ENCODE measurements at regions not wholly inside any gene's neighbourhood (a gene's known extent, or its start where the extent isn't known, plus 50 kb on each side); places are given as distances from the start of the nearest gene placed in this dataset.

DNA sequence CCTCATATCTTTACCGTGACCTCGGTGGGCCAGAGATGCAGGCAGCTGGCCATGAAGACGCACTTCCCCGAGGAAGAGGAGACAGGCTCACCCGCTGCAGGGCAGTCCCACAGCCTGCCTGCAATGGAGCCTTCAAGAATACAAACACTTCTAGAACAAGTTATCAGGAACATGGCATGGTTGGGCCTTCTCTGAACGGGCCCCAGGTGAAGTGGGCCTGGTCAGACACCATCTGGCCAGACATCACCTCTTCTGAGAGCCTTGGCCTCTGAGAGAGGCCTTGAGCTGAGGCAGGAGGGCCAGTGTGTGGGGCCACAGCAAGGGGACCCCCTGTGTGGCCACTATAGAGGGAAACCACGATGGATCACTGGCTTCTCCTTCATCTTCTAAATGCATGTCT lies 112.4 kb upstream of the GDF10 start:
- H3K9me3 ChIP-seq (ENCODE audit: control insufficient read depth, insufficient read depth, low read depth, low read length) = no peaks in the 10 kb centered on the region
- peaks cover 8% of the 10 kb centered on the region; the same call in 1 of the 2 replicates for H3K4me1 ChIP-seq (ENCODE audit: control insufficient read depth, insufficient read depth, low read length)
- ChIA-PET POLR2A (no interaction called here), CTCF (no interaction called here)
- no peaks in the 10 kb centered on the region for H3K36me3 ChIP-seq (ENCODE audit: control insufficient read depth in 2 of 2, insufficient read depth in 1 of 2, low read length in 2 of 2)
- H3K27ac ChIP-seq (ENCODE audit: extremely low read depth, low read depth, low read length) = no peak overlapping the region
- H3K4me3 ChIP-seq (ENCODE audit: low read depth, low read length) = no peak overlapping the region
- TF ChIP-seq ZNF311 (tag by site-specific recombination; IDR thresholded peaks at IDR 0.05; ENCODE audit: borderline replicate concordance) (no peak), ZNF792 (tag by site-specific recombination; IDR thresholded peaks at IDR 0.05) (no peak), SP2 (tag by site-specific recombination; IDR thresholded peaks at IDR 0.05) (no peak), ZNF112 (tag by site-specific recombination; IDR thresholded peaks at IDR 0.05) (no peak), GLI4 (tag by site-specific recombination; IDR thresholded peaks at IDR 0.05) (no peak), ZNF239 (tag by site-specific recombination; IDR thresholded peaks at IDR 0.05) (no peak), ZNF514 (tag by site-specific recombination; IDR thresholded peaks at IDR 0.05) (no peak), ZNF529 (tag by site-specific recombination; IDR thresholded peaks at IDR 0.05; ENCODE audit: insufficient replicate concordance) (no peak)
- TF ChIP-seq, protein P1, sequence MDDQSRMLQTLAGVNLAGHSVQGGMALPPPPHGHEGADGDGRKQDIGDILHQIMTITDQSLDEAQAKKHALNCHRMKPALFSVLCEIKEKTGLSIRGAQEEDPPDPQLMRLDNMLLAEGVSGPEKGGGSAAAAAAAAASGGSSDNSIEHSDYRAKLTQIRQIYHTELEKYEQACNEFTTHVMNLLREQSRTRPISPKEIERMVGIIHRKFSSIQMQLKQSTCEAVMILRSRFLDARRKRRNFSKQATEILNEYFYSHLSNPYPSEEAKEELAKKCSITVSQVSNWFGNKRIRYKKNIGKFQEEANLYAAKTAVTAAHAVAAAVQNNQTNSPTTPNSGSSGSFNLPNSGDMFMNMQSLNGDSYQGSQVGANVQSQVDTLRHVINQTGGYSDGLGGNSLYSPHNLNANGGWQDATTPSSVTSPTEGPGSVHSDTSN (CRISPR knock-in tag; IDR thresholded peaks at IDR 0.05) = no peak
- TF ChIP-seq, protein P2, sequence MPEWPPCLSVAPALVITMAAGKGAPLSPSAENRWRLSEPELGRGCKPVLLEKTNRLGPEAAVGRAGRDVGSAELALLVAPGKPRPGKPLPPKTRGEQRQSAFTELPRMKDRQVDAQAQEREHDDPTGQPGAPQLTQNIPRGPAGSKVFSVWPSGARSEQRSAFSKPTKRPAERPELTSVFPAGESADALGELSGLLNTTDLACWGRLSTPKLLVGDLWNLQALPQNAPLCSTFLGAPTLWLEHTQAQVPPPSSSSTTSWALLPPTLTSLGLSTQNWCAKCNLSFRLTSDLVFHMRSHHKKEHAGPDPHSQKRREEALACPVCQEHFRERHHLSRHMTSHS (tag by site-specific recombination; IDR thresholded peaks at IDR 0.05) = no peak
- TF ChIP-seq, protein P3, sequence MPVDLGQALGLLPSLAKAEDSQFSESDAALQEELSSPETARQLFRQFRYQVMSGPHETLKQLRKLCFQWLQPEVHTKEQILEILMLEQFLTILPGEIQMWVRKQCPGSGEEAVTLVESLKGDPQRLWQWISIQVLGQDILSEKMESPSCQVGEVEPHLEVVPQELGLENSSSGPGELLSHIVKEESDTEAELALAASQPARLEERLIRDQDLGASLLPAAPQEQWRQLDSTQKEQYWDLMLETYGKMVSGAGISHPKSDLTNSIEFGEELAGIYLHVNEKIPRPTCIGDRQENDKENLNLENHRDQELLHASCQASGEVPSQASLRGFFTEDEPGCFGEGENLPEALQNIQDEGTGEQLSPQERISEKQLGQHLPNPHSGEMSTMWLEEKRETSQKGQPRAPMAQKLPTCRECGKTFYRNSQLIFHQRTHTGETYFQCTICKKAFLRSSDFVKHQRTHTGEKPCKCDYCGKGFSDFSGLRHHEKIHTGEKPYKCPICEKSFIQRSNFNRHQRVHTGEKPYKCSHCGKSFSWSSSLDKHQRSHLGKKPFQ (tag by site-specific recombination; IDR thresholded peaks at IDR 0.05) = no peak

DNA sequence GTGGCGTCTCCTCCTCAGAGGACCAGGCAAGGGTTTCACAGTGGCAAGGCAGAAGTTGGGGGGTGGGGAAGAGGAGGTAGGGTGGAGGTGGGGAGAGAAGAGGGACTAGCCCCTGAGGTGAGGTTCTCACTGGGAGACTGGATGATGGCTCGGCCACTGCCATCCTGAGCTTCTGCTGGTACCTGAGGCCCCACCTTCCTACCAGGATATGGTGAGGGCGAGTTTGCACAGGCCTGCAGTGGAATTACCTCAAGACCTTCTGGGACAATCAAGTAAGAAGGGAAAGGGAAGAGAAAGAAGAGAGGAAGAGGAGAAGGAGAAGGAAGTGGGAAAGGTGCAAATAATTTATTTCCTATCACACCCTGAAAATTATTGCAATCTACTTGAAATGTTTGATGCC lies 111.8 kb upstream of the GDF10 start:
- H3K27ac ChIP-seq (ENCODE audit: extremely low read depth, low read depth, low read length) = no peak overlapping the region
- no peaks in the 10 kb centered on the region for H3K9me3 ChIP-seq (ENCODE audit: control insufficient read depth, insufficient read depth, low read depth, low read length)
- ChIA-PET CTCF (no interaction called here), POLR2A (no interaction called here)
- H3K36me3 ChIP-seq (ENCODE audit: control insufficient read depth in 2 of 2, insufficient read depth in 1 of 2, low read length in 2 of 2) = no peaks in the 10 kb centered on the region
- no peak overlapping the region for H3K4me3 ChIP-seq (ENCODE audit: low read depth, low read length)
- no peak for TF ChIP-seq KLF8 (tag by site-specific recombination; IDR thresholded peaks at IDR 0.05)
- H3K4me1 ChIP-seq (ENCODE audit: control insufficient read depth, insufficient read depth, low read length) = peaks cover 8% of the 10 kb centered on the region; the same call in 1 of the 2 replicates

DNA sequence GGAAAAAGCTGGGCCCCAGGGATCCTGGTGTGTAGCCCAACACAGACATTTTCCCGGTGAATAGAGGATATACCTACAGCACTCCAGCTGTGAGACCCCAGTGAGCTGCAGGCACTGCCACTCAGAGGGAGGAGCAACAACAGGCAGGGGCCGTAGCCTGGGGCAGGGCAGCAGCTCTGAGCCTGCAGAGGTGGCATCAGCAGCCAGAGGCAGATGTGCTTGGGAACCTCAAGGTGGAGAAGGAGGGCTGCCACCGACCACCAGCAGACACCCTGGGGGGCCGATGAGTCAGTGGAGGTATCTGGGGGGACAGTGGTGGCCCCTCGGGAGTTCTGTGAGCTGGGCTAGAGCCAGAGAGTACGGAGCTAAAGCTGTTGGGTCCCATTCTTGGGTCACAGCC lies 110.2 kb upstream of the GDF10 start:
- Histone ChIP-seq H3K4me3 (ENCODE audit: low read depth, low read length) (no peak overlapping the region), H3K4me1 (ENCODE audit: control insufficient read depth, insufficient read depth, low read length) (peaks cover 8% of the 10 kb centered on the region; the same call in 1 of the 2 replicates), H3K36me3 (ENCODE audit: control insufficient read depth in 2 of 2, insufficient read depth in 1 of 2, low read length in 2 of 2) (no peaks in the 10 kb centered on the region), H3K27ac (ENCODE audit: extremely low read depth, low read depth, low read length) (no peak overlapping the region), H3K9me3 (ENCODE audit: control insufficient read depth, insufficient read depth, low read depth, low read length) (no peaks in the 10 kb centered on the region)
- POLR2A ChIA-PET = no interaction called here
- no peak for TF ChIP-seq ZNF266 (tag by site-specific recombination; IDR thresholded peaks at IDR 0.05; ENCODE audit: low read depth)
- no peak for TF ChIP-seq ZNF202 (tag by site-specific recombination; IDR thresholded peaks at IDR 0.05; ENCODE audit: borderline replicate concordance)
- TF ChIP-seq GLIS1 (tag by site-specific recombination; IDR thresholded peaks at IDR 0.05) = peak; percentile 94
- no peak for TF ChIP-seq ZNF529 (tag by site-specific recombination; IDR thresholded peaks at IDR 0.05; ENCODE audit: insufficient replicate concordance)
- peak; percentile 94 for TF ChIP-seq ZIC2 (tag by site-specific recombination; IDR thresholded peaks at IDR 0.05)
- CTCF ChIA-PET = interaction anchor here (0.9 kb wide), 1 partner anchor 142 kb away, joined by 3 read pairs; no protein-coding TSS in a partner anchor

DNA sequence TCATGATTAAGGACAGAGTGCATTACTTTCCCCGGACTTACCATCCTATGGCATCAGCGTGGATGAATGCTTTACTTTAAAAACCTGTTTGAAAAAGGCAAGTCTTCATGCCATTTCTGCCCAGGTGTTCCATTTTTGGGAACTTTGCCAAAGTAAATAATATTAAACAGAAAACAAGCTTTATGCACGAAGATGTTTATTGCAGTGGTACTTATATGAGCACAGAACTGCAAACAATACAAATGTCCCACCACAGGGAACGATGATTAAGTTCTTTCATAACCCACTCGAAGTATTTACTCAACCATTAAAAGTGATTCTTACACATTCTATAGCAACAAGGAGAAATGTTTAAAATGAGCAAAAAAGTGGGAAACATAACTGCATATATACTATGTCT lies 109.7 kb upstream of the GDF10 start:
- Histone ChIP-seq H3K27ac (ENCODE audit: extremely low read depth, low read depth, low read length) (no peak overlapping the region), H3K4me1 (ENCODE audit: control insufficient read depth, insufficient read depth, low read length) (peaks cover 9% of the 10 kb centered on the region; the same call in 1 of the 2 replicates), H3K9me3 (ENCODE audit: control insufficient read depth, insufficient read depth, low read depth, low read length) (no peaks in the 10 kb centered on the region), H3K4me3 (ENCODE audit: low read depth, low read length) (no peak overlapping the region), H3K36me3 (ENCODE audit: control insufficient read depth in 2 of 2, insufficient read depth in 1 of 2, low read length in 2 of 2) (no peaks in the 10 kb centered on the region)
- ChIA-PET CTCF (interaction anchor here (0.9 kb wide), 1 partner anchor 143 kb away, joined by 3 read pairs; no protein-coding TSS in a partner anchor), POLR2A (no interaction called here)
- peak; percentile 70; the same call in 1 of the 2 replicates for TF ChIP-seq ZNF843 (tag by site-specific recombination; IDR thresholded peaks at IDR 0.05)
- no peak for TF ChIP-seq ZNF76 (tag by site-specific recombination; IDR thresholded peaks at IDR 0.05; ENCODE audit: borderline replicate concordance, low read depth)
- no peak; the same call in 1 of the 2 replicates for TF ChIP-seq GLIS1 (tag by site-specific recombination; IDR thresholded peaks at IDR 0.05)
- 0 out of 2 replicates have a peak, but pooled peaks have one; percentile 20 for TF ChIP-seq ZBTB8A (tag by site-specific recombination; IDR thresholded peaks at IDR 0.05)
- TF ChIP-seq, protein P4, sequence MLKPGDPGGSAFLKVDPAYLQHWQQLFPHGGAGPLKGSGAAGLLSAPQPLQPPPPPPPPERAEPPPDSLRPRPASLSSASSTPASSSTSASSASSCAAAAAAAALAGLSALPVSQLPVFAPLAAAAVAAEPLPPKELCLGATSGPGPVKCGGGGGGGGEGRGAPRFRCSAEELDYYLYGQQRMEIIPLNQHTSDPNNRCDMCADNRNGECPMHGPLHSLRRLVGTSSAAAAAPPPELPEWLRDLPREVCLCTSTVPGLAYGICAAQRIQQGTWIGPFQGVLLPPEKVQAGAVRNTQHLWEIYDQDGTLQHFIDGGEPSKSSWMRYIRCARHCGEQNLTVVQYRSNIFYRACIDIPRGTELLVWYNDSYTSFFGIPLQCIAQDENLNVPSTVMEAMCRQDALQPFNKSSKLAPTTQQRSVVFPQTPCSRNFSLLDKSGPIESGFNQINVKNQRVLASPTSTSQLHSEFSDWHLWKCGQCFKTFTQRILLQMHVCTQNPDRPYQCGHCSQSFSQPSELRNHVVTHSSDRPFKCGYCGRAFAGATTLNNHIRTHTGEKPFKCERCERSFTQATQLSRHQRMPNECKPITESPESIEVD (tag by site-specific recombination; IDR thresholded peaks at IDR 0.05) = peak; percentile 96
- 0 out of 2 replicates have a peak, but pooled peaks have one; percentile 15 for TF ChIP-seq ZNF366 (tag by site-specific recombination; conservative IDR thresholded peaks at IDR 0.05)
- TF ChIP-seq HOXD13 (CRISPR knock-in tag; IDR thresholded peaks at IDR 0.05; ENCODE audit: borderline replicate concordance) = 0 out of 2 replicates have a peak, but pooled peaks have one; percentile 56
- TF ChIP-seq FEZF1 (tag by site-specific recombination; IDR thresholded peaks at IDR 0.05) = peak; percentile 83

Data from HEK293 (cell line).